CD4-positive, alpha-beta T cell treated with Interleukin-6 for 4 hours (primary cell): ENCODE measurements at regions not wholly inside any gene's neighbourhood (a gene's known extent, or its start where the extent isn't known, plus 50 kb on each side); places are given as distances from the start of the nearest gene placed in this dataset.

Source experiments
- DNase-seq: peaks from one replicate; pipeline ENCODE4 v3.0.0-alpha.2; 2020; ENCODE audit warnings: mixed read lengths

DNA sequence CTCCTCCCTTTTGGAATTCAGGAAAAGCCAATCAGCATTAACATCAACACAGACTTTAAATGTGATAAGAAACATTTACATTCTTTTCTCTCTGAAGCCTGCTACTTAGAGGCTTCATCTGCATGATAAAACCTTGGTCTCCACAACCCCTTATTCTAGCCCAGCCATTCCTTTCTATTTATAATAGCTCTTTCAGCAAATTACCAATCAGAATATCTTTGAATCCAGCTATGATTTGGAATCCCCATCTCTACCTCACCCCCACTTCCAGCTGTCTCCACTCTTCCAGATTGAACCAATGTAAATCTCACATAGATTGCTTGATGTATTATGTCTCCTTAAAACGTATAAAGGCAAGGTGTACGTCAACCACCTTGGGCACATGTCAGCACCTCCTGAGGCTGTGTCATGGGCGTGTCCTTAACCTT, 139.7 kb downstream of the TUSC7 start:
- DNase-seq, result no peak

DNA sequence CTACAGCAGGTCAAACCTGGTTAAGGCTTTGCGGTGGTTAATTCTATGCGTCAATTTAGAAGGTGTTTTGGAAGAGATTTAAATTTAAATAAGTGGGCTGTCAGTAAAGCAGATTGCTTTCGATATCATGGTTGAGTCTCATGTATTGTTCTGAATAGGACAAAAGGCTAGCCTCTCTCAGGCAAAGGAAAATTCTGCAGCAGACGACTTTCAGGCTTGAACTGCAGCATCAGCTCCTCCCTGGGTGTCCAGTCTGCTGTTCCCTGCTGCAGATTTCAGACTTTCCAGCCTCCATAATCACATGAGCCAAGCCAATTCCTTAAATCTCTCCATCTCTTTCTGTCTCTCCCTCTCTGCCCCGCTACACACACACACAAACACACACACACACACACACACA, 143.2 kb downstream of the TUSC7 start:
- no peak for DNase-seq

DNA sequence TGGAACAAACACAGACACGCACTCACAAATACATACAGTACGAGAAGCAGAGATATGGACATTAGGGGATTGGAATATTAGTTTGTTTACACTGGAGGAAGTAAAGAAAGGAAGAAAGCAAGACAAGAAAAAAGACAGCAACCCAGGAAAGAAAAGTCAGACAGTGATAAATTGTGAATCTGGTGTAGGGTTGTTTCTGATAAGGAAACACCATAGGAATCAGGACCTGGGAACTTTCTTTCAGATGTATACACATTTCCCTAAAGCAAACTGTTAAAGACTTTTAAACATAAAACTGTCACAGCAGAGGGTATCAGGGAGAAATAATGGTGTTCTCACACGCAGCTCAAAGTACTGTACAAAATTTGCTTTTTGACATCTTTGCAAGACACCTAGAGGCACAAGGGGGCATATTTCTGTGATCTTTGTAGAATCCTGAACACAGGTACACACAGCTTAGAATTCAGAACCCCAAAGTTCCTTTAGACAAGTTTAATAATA, 153.7 kb downstream of the TUSC7 start:
- DNase-seq, result no peak

DNA sequence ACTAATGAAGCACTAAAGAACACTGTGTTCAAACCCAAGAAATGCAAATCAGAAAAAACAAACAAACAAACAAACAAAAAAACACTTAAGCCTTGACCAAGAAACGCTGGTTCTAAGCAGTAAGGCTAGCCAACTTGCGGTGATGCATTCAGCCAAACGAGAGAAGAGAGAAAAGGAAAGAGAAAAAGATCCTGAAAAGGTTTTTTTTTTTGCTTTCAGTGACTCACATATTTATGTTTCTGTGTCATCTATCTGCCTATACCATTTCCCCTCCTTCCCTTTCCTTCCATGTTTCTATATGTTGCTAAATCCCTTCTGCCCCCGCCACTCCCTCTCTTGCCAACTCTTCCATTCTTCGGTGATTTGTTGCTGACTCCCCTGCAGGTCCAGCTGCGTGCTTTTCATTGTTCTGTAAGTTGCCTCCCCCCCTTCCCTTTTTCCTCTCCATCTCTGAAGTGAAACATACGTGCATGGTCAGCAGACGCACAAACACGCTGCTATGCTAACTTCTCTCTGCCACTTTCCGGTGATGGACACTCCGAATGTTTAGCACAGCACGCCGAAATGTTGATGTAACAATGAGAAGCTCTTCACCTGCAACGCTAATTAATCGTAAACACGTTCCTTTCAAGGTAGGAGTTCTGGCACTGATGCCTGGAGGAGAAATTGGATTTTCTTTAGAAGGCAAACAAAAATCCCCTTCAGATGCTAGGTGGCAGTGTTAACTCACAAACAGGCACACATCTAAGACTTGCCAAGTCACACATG, 154.4 kb downstream of the TUSC7 start:
- DNase-seq, result no peak

DNA sequence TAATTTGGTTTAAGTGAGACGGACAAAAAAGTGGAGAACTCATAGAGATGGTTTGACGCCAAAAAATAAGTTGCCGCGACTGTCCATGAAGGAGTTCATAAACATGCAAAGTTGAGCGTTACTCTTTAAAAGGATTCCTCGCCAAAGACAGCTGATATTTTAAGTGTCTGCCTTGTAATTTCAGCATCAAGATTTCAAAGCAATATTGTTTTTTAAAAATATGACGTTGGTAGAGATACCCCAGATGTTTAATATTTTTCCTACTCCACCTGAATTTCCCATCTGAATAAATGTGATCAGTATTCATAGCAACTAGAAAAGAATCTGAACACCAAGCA, 155.0 kb downstream of the TUSC7 start:
- no peak for DNase-seq

DNA sequence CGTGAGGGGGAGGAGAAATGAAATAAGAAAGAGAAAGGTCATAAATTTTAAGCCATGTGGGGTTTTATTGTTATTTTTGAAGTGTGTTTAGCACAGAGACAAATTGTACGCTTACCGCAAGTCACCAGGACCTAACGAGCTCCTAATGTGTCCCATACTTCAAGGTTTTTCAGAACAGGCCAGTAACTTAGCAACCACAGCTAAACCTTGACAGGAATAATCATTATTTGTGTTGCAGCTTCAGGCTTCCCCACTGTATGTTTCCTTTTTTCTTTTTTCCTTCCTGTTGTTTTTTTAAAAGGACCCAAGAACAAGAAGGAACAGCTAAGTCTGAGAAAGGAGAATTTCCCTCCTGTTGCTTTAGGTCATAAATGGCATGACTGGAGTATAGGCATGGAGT, 160.8 kb downstream of the TUSC7 start:
- DNase-seq, result no peak

DNA sequence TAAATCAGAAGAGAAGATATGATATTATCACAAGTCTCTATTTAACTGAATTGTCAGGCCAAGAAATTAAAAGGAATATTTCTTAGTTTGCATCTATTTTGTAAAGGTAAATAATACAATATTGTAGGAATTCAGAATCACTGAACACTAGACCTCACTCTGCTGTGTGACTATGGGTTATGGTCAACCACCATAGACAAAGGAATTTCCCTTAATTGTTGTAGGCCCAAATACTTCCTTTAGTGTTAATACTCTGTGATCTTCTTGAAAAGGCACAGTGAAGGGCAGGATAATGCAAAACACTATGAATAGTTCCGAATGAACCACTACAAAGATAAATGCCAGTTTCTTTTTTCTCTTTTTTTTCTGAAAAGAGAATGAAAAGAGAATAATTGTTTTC, 162.3 kb downstream of the TUSC7 start:
- DNase-seq, result no peak

DNA sequence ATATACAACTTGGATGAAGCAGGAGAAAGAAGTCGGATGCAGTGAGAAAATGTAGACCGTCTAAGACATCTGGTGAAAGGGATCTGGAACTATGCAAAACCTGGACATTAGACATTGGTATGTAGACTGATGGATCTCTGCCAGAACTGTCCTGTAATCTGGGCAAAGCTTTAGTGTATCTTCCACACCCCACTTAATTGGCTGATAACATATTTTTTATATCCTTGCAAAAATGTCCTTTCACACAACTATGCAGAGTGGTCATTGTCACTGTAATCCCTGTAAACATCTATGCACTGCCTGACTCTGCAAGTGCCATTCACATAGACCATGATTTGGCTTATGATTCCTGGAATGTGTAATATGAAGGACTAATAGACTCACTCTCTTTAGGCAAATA, 163.1 kb downstream of the TUSC7 start:
- DNase-seq, result no peak

DNA sequence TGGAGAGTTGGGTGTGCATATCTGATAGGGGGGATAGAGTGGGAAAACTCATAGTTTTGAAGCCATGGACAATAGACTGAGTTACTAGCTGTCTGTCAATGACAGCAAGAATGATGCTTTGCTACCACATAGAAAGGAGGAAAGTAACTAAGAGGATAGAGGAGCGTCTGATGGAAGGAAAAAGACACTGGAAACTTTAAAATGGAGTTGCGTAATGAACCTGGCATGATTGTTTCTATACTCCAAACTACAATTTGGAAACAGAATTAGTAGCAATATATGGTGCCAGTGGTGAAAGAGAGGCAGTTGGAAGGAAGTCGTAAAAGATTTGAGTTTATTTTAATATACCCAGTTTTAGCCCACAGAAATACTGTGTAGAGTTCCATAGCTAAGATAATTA, 163.6 kb downstream of the TUSC7 start:
- no peak for DNase-seq

DNA sequence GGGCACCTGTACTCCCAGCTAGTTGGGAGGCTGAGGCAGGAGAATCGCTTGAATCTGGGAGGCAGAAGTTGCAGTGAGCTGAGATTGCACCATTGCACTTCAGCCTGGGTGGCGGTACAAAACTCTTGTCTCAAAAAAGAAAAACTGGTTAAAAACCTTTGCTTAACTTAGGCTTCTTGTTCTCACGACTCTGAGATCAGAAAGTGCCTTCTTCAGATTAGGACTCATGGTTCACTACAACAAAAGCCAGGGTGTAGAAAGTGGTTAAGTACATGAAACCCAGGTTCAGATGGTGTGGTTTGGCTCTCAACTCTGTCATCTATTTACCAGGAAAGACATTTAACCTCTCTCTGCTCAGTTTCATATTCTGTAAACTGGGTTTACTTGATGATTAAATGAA, 168.4 kb downstream of the TUSC7 start:
- no peak for DNase-seq

DNA sequence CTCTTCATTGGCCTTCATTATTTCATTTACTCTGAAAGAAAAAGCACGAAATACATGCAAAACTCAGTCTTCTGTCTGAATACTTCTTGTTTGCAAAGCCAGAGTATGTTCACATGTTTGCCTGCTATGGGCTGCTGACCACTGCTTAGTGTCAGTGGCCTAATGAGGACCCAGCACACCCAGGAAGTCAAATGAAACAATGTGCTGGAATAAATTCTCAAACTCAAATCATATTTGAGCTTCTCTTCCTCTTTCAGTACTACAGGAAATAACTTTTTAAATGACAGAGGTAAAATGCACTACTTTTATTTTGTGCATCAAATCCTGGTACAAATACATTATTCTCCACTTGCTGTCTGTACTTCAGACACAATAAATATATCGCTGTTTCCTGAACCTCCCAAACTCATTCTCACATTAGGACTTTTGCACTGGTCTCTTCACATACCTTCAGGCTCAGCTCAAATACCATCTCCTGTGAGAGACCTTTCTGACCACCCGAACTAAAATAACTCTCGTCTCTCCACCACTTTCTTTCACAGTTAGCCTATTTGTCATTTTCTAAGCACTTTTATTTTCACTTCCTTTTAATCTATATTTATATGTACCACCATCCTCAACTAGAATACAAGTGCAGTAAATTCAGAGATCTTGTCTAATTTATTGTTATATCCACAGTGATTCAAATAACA, 176.8 kb downstream of the TUSC7 start:
- no peak for DNase-seq

DNA sequence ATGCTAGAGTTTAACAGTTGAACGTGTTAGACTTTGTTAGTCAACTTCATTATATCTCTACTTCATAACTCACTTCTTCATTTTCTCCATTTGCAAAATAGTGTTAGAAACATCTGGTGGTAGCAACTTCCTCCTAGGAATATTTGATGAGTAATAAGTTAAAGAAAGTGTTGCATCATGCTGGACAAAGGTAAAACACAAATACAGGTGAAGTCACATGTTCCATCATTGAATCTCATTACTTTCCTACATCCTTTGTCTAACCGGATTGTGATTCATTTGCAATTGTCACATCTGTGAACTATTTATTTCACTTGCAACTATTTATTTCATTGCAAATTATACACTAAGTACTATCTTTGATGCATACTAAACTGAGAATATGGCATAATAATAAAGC, 186.5 kb downstream of the TUSC7 start:
- DNase-seq, result no peak

DNA sequence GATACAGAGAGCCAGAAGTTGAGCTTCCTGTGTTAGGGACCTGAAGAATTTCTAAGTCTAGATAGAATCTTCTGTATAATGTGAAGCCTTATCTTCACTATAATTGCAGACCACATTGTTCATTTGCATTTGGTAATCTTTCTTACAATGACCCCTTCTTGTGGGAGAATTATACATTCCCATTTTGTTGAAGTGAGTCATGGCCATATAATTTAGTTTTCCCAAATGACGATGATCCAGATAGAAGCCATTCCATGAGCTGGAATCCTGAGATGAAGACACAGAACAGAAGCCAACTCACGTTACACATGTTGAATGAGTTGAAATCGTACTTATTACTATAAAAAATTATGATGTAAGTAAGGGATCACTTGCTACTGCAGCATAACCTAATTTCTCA, 187.8 kb downstream of the TUSC7 start:
- DNase-seq, result no peak

DNA sequence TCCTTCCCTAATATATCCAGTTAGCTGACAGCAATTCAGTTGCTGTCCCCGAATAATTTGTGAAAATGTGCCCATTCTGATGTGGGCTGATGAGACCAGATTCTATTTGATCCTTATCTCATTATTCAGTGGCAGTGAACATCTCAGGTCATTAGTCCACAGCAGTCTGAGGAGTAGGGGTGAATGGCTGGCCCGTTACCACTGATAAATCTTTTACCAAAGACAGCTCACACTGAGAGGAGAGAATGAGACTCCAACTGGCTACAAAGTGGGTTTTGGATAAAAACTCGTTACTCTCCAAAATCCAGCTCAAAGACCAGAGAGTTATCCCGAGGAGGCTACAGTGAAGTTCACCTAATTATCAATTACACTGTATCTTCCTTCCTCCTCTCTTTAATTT, 189.7 kb downstream of the TUSC7 start:
- DNase-seq, result no peak

DNA sequence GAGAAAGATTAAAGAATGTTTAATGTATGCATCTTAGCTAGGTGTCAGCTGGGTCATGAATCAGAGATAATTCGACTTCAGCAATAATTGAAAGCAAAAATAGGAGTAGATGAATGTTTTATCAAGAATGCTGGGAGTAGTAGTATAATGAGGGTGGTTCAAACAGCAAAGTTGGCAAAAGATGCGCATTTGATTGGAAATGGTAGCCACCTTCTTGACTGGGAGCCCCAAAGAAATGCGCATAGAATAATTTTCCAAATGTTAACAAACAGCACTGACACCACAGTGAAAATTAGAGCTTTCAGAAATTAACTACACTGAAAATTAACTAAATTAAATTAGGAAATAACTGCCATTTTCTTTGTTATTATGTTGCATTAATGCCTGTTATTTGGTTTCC, 195.8 kb downstream of the TUSC7 start:
- DNase-seq, result no peak

DNA sequence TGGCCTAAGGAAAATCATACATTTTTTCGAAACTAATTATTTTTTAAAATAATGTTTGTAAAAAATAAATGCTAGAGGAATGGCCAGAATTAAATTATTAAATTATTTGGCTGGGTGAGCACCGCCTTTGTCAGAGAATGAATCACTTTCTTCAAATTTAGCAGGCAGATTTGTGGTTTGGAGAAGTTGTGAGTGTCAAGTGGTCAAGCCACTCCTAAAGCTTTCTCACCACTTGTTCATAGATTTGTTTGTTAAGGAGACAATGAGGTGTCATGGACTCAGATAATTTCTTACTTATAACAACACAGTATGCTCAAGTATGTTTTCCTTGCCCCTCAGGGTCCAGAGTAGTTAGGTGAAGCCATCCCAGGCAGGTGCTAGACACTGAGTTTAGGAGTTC, 196.2 kb downstream of the TUSC7 start:
- DNase-seq, result no peak

DNA sequence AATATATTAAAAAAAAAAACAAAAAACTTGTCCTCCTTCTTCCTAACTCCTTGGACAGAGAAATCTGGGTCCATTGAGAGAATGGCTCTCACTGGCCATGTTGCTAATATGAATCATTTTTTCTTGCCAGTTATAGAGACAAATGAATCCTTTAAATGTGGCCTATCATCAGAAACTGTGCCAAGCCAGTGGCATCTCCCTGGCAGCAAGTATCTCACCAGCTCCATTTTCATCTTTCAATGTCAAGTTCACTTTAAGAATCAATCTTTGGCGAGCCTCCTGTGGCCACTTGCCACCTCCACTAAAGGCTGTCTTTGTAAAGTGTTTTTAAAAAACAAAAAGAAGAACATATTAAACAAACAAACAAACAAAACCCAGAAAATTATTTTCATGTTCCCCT, 202.5 kb downstream of the TUSC7 start:
- DNase-seq, result no peak

DNA sequence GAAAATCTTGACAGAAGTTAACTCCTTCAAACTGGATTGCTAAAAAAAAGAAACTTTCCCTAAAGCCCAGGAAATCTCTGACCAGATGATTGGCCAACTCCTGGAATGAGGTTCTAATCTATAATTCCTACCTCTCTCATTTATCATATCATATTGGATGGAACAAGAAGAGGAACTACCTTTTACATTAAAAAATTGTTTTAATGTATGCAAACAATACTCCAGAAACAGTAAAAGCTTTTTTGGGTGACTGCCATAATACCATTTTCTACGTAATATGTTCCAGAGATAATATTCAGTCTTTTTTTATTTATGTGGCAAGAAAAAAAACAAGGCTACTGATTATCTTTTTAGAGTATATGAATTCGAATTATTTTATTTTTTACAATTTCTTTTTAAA, 204.4 kb downstream of the TUSC7 start:
- no peak for DNase-seq

DNA sequence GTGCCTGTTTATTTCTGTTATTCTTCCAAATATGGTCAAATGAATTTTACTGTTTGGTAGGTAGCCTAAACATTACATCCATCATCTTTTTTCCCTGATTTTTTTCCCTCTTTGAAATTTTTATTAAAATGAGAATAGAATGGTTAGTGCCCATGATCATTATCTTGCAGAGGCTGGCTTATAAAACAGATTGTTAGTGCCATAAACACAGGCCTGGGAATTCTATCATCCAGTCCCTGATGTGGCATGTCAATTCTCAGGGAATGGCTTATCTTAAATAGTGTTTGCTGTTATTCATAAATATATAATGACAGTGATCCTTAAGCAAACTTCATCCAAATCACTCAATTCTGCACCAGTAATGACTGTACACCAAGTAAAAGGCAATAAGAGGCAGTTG, 207.3 kb downstream of the TUSC7 start:
- no peak for DNase-seq

DNA sequence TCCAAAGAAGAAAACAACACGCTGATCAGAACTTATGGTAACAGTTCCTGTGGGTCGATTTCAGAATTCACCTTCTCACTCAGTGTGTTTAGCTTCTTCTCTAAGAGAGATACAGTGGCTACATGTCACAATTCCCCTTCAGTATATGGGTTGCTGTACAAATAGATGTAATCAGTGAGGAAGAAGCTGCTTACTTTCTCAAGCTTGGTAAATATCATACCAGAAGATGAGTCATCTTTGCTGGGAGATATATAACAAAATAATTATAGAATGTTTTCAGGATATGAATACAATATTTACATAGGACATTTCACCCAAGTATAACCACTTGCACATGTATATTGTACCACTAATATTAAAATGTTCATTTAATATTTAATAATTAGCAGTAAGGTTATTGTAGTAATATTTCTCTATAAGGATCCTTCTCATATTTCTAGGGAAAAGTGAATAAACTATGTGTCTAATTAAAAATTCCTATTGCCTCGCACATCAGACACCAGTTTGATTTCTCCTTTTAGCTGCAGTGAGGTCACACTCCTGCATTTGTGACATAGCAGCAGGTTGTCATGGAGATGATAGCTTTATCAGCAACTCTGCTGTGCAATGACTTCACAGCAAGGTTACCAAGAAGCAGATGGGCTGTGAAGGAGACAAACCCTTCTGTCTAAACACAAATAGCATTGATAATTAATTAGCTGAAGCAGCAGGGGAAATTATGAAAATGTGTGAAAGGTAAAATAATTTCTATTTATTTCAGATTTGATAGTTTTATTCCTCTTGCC, 211.4 kb downstream of the TUSC7 start:
- no peak for DNase-seq

DNA sequence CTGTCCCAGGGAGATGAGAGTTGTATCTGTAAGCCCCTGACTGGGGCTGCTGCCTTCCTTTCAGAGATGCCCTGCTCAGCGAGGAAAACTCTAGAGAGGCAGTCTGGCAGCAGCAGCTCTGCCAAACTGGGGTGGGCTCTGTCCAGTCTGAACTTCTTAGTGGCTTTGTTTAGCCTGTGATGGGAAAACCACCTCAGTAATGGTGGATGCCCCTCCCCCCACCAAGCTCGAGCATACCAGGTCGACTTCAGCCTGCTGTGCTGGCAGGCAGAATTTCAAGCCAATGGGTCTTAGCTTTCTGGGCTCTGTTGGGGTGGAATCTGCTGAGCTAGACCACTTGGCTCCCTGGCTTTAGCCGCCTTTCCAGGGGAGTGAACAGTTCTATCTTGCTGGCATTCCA, 218.3 kb downstream of the TUSC7 start:
- no peak for DNase-seq

DNA sequence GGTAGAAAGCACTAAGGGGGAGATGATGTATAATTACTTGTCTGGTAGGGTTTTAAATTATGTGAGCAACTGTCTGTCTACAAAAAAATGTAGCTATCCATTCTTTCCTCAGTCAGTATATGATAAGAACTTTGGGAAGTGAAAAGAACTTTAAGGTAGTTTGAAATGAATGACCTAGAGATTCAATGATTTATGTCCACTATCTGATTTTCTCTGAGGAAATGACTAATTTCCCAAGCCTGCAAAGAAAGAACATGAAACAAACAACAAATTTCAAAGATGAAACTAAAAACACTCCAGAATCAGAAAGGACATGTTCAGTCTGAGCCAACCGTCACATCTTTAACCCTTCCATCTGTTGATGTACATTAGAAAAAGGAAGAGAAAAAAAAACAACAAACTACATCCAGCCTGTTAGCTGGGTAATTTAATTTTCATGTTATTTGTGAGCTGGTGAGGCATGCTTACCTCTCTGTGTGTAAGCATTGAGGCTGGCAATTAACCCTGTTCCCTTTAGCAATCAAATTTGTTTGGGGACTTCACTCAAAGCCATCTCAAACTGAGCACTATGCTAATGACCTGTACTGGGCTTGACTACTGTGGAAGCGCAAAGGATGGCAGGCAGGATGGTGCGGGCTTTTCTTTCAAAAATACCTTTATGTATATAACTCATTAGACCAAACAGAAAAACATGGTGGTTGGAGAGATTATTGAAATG, 220.1 kb downstream of the TUSC7 start:
- no peak for DNase-seq

DNA sequence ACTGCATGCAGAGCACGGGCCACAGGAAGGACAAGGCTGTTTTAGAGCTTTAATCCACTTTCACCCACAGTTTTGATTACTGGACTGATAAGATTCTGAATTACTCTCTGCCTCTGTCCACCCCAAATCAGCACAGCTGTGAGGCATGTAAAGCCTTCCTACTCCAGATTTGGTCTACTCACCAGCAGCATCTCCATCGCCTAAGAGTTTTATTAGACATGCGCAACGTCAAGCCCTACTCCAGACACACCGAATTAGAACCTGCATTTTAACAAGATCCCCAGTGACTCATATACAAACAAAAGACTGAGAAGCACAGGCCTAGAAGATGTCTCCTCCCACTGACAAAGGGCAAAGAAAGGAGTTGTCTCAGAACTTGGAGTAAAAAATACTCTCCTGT, 221.2 kb downstream of the TUSC7 start:
- DNase-seq, result no peak
